Esophagus muscularis mucosa (tissue), 4 donors: ENCODE measurements at regions not wholly inside any gene's neighbourhood (a gene's known extent, or its start where the extent isn't known, plus 50 kb on each side); places are given as distances from the start of the nearest gene placed in this dataset.

ENCODE experiments used
- EP300 ChIP-seq: sonication (generic); formaldehyde crosslinking; IDR thresholded peaks from one replicate; pipeline ENCODE4 v1.6.1; 2017; ENCODE audit warnings: antibody characterized with exemption
- POLR2A ChIP-seq: fragments of 450-650 bp; IDR thresholded peaks from one replicate; pipeline ENCODE4 v1.6.1; 2017; ENCODE audit warnings: antibody characterized with exemption, moderate library complexity, mild to moderate bottlenecking, low read depth
- TF ChIP-seq, protein P1 (sequence below), 3 experiments: fragments of 200-600 bp in 2 of 3; fragments of 450-650 bp in 1 of 3; sonication (generic) in 2 of 3; IDR thresholded peaks; one replicate each; pipeline ENCODE4 v1.5.1; 2017 to 2019; ENCODE audit warnings: antibody characterized with exemption in 3 of 3, mild to moderate bottlenecking in 2 of 3, moderate library complexity in 1 of 3

DNA sequence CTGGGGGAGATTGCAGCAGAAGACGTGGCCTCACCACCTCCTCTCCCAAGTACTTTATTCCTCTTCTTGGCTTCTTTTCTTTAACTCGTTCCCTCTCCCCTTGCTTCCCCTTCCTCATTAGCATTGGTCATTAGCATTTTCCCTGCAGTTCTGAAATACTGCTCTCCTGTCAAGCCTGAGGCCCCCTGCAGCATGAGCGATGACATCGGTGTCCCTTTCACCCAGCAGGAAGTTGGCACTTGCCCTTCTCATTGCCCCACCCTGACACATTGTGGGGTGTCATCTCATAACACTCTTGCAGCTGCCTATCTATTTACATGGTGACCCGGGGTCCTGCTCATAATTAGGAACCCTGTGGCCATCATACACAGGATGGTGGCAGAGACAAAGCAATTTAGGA lies 167.1 kb downstream of the ARRDC4 start:
- TF ChIP-seq, protein P1, sequence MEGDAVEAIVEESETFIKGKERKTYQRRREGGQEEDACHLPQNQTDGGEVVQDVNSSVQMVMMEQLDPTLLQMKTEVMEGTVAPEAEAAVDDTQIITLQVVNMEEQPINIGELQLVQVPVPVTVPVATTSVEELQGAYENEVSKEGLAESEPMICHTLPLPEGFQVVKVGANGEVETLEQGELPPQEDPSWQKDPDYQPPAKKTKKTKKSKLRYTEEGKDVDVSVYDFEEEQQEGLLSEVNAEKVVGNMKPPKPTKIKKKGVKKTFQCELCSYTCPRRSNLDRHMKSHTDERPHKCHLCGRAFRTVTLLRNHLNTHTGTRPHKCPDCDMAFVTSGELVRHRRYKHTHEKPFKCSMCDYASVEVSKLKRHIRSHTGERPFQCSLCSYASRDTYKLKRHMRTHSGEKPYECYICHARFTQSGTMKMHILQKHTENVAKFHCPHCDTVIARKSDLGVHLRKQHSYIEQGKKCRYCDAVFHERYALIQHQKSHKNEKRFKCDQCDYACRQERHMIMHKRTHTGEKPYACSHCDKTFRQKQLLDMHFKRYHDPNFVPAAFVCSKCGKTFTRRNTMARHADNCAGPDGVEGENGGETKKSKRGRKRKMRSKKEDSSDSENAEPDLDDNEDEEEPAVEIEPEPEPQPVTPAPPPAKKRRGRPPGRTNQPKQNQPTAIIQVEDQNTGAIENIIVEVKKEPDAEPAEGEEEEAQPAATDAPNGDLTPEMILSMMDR (IDR thresholded peaks at IDR 0.05), result no peak
- TF ChIP-seq EP300 (no peak), POLR2A (no peak)
